ENCODE measurements at regions not wholly inside any gene's neighbourhood (a gene's known extent, or its start where the extent isn't known, plus 50 kb on each side); places are given as distances from the start of the nearest gene placed in this dataset.

GRCh38 chr18:27839141-27839540 lies 337.8 kb downstream of the CDH2 start (continued):
- no peak for TF ChIP-seq E2F8 (IDR thresholded peaks at IDR 0.05; ENCODE audit: low read depth, partially characterized antibody)
- no peak for TF ChIP-seq SREBF1 (IDR thresholded peaks at IDR 0.05; ENCODE audit: low read length)
- no peak for TF ChIP-seq FOXM1 (IDR thresholded peaks at IDR 0.05; ENCODE audit: low read depth, low read length)
- no peak for TF ChIP-seq IKZF1 (conservative IDR thresholded peaks at IDR 0.05)
- no peak for TF ChIP-seq WRNIP1 (IDR thresholded peaks at IDR 0.05; ENCODE audit: borderline replicate concordance, low read depth, low read length)
- TF ChIP-seq POLR2A (IDR thresholded peaks at IDR 0.05; ENCODE audit: low read depth, low read length): no peak

GRCh38 chr18:27838225-27838624 lies 338.7 kb downstream of the CDH2 start:
- H3K9ac ChIP-seq (ENCODE audit: control insufficient read depth, insufficient read depth, low read length): no peak overlapping the region
- DNase-seq (ENCODE audit: low read depth, low spot score) (no peak), FAIRE-seq (no peak), ATAC-seq (no peak)
- POLR2A ChIA-PET: no interaction called here
- H3K4me3 ChIP-seq: no peak overlapping the region
- no peak overlapping the region for H3K4me2 ChIP-seq (ENCODE audit: control insufficient read depth, insufficient read depth)
- RAD21 ChIA-PET (ENCODE audit: unreplicated experiment): no interaction called here
- H3K27me3 ChIP-seq (replicated peaks in 1 of 2; ENCODE audit: control insufficient read depth in 2 of 2, insufficient read depth in 2 of 2, low read length in 1 of 2): no peaks in the 10 kb centered on the region
- no peaks in the 10 kb centered on the region for H3K4me1 ChIP-seq (ENCODE audit: control insufficient read depth, insufficient read depth, low read length)
- in situ Hi-C loops (cut with MboI) (no loop called here), intact Hi-C loops (cut with micrococcal nuclease; ENCODE audit: unreplicated experiment) (no loop called here)
- TF ChIP-seq IRF3 (IDR thresholded peaks at IDR 0.05) (no peak), TBL1XR1 (IDR thresholded peaks at IDR 0.05; ENCODE audit: low read depth, low read length) (no peak), SMC3 (IDR thresholded peaks at IDR 0.05; ENCODE audit: borderline replicate concordance, low read length) (no peak)
- no peaks in the 10 kb centered on the region for H3K36me3 ChIP-seq (ENCODE audit: control insufficient read depth in 2 of 2, insufficient read depth in 2 of 2, low read length in 1 of 2)
- H3K9me3 ChIP-seq (replicated peaks; ENCODE audit: control insufficient read depth, insufficient read depth, low read length): no peaks in the 10 kb centered on the region
- H3K27ac ChIP-seq (ENCODE audit: control insufficient read depth, insufficient read depth): no peak overlapping the region
- SMC1A ChIA-PET (ENCODE audit: uncharacterized antibody, unreplicated experiment): no interaction called here
- H2AFZ ChIP-seq (ENCODE audit: control insufficient read depth, low read depth, low read length): no peak overlapping the region
- no peaks in the 10 kb centered on the region for H4K20me1 ChIP-seq (ENCODE audit: control insufficient read depth, insufficient read depth)
- H3K79me2 ChIP-seq (ENCODE audit: control insufficient read depth, insufficient read depth, low read length): no peaks in the 10 kb centered on the region
- CTCF ChIA-PET: no interaction called here
- no TSS peak for BruUV-seq (replicated peaks)

Measured in GM12878 (cell line).